SK-N-SH (cell line): ENCODE measurements at regions not wholly inside any gene's neighbourhood (a gene's known extent, or its start where the extent isn't known, plus 50 kb on each side); places are given as distances from the start of the nearest gene placed in this dataset.

Experiments used
- CTCF ChIA-PET: fragments of 300-600, 350-600 bp; formaldehyde crosslinking; extraction: SDS; loops from one replicate; lab custom pipeline; 2021; lab: Yijun Ruan, JAX
- POLR2A ChIA-PET: fragments of 350-600 bp; sonication (Branson Sonifier 250); formaldehyde crosslinking; extraction: SDS; loops from one replicate; lab custom pipeline; 2020; ENCODE audit warnings: antibody characterized with exemption, inconsistent platforms; lab: Yijun Ruan, JAX
- DNase-seq: peaks from one replicate; pipeline ENCODE4 v3.0.0; 2012
- H2AFZ ChIP-seq: fragments of 200-600 bp; sonication (generic); 2 replicates; pipeline ENCODE4 v1.8.1; 2016; ENCODE audit warnings: antibody characterized with exemption, mild to moderate bottlenecking, low read depth
- H3F3A ChIP-seq: fragments of 200-600 bp; sonication (generic); replicated peaks from 2 replicates; pipeline ENCODE3; 2016; ENCODE audit warnings: antibody characterized with exemption, mild to moderate bottlenecking; ENCODE audit not compliant: insufficient read depth
- H3K27ac ChIP-seq, 2 experiments: fragments of 200-500 bp in 1 of 2; fragments of 200-600 bp in 1 of 2; sonication (Bioruptor generic) in 1 of 2; sonication (generic), shearing (Covaris generic) in 1 of 2; 2 replicates each; pipeline versions ENCODE4 v1.5.1 to v1.6.1; 2014 to 2016; ENCODE audit warnings: low read depth in 2 of 2, inconsistent platforms in 1 of 2, low read length in 1 of 2, mild to moderate bottlenecking in 1 of 2, mixed read lengths in 1 of 2
- H3K27me3 ChIP-seq: fragments of 200-600 bp; sonication (generic), shearing (Covaris generic); 2 replicates; pipeline ENCODE4 v1.6.1; 2016; ENCODE audit warnings: mixed run types; ENCODE audit not compliant: insufficient read depth
- H3K36me3 ChIP-seq, 2 experiments: fragments of 200-500 bp in 1 of 2; fragments of 200-600 bp in 1 of 2; sonication (Bioruptor generic) in 1 of 2; sonication (generic) in 1 of 2; replicated peaks in 1 of 2; 2 replicates each; pipeline versions ENCODE3 to v1.5.1; 2014 to 2016; ENCODE audit warnings: low read length in 1 of 2, mild to moderate bottlenecking in 1 of 2; ENCODE audit not compliant: insufficient read depth in 2 of 2, control insufficient read depth in 1 of 2
- H3K4me1 ChIP-seq, 2 experiments: fragments of 200-500 bp in 1 of 2; fragments of 200-600 bp in 1 of 2; sonication (Bioruptor generic) in 1 of 2; sonication (generic), shearing (Covaris generic) in 1 of 2; 2 replicates each; pipeline versions ENCODE4 v1.5.1 to v1.6.1; 2014 to 2016; ENCODE audit warnings: low read depth in 1 of 2, low read length in 1 of 2, mixed run types in 1 of 2; ENCODE audit not compliant: insufficient read depth in 2 of 2, control insufficient read depth in 1 of 2
- H3K4me2 ChIP-seq: fragments of 200-600 bp; sonication (generic), shearing (Covaris generic); 2 replicates; pipeline ENCODE4 v1.6.1; 2017; ENCODE audit warnings: mixed run types
- H3K4me3 ChIP-seq, 2 experiments: fragments of 200-500 bp in 1 of 2; fragments of 200-600 bp in 1 of 2; sonication (Bioruptor generic) in 1 of 2; sonication (generic), shearing (Covaris generic) in 1 of 2; 2 replicates each; pipeline versions ENCODE4 v1.5.1 to v1.8.1; 2014 to 2016; ENCODE audit warnings: low read depth in 2 of 2, inconsistent platforms in 1 of 2, low read length in 1 of 2, mild to moderate bottlenecking in 1 of 2, mixed read lengths in 1 of 2, moderate library complexity in 1 of 2
- H3K79me2 ChIP-seq: fragments of 200-600 bp; sonication (generic); 2 replicates; pipeline ENCODE4 v1.8.1; 2017; ENCODE audit warnings: mild to moderate bottlenecking; ENCODE audit not compliant: insufficient read depth
- H3K9ac ChIP-seq: fragments of 200-600 bp; sonication (generic); 2 replicates; pipeline ENCODE4 v1.6.1; 2017; ENCODE audit warnings: mixed run types
- H3K9me2 ChIP-seq: fragments of 200-600 bp; sonication (generic); 2 replicates; pipeline ENCODE4 v1.6.1; 2017; ENCODE audit warnings: mixed run types
- H3K9me3 ChIP-seq: fragments of 200-600 bp; sonication (generic); 2 replicates; pipeline ENCODE4 v1.6.1; 2017; ENCODE audit warnings: mixed run types, mild to moderate bottlenecking, moderate library complexity
- H4K20me1 ChIP-seq: fragments of 200-600 bp; sonication (generic); 2 replicates; pipeline ENCODE4 v1.6.1; 2017; ENCODE audit warnings: mild to moderate bottlenecking, mixed run types; ENCODE audit not compliant: insufficient read depth
- CHD2 ChIP-seq: fragments of 150-350 bp; IDR thresholded peaks from 2 replicates; pipeline ENCODE4 v1.6.1; 2018; ENCODE audit warnings: low read length; ENCODE audit not compliant: partially characterized antibody
- EZH2phosphoT487 ChIP-seq: fragments of 200-600 bp; sonication (generic); IDR thresholded peaks from 2 replicates; pipeline ENCODE4 v1.6.1; 2017; ENCODE audit warnings: low read depth, mixed run types, mild to moderate bottlenecking, antibody characterized with exemption, moderate library complexity, borderline replicate concordance
- FOXJ3 ChIP-seq: sonication (generic); formaldehyde crosslinking; IDR thresholded peaks from 2 replicates; pipeline ENCODE4 v1.5.1; 2020; ENCODE audit warnings: mild to moderate bottlenecking, missing genetic modification reagents
- MEF2A ChIP-seq: IDR thresholded peaks from 2 replicates; pipeline ENCODE4 v1.4.0; 2012; ENCODE audit warnings: low read depth, borderline replicate concordance
- MXI1 ChIP-seq: IDR thresholded peaks from 2 replicates; pipeline ENCODE4 v1.6.1; 2012; ENCODE audit warnings: mild to moderate bottlenecking, low read depth, low read length, improper control_type of control experiment
- POLR2AphosphoS5 ChIP-seq: IDR thresholded peaks from 2 replicates; pipeline ENCODE4 v1.6.1; 2012; ENCODE audit warnings: low read depth, low read length
- SIN3A ChIP-seq: IDR thresholded peaks from 2 replicates; pipeline ENCODE4 v1.6.1; 2012; ENCODE audit warnings: low read depth, mild to moderate bottlenecking, low read length, moderate library complexity, borderline replicate concordance
- SMC3 ChIP-seq: IDR thresholded peaks from 2 replicates; pipeline ENCODE4 v1.6.1; 2012; ENCODE audit warnings: low read depth, low read length, improper control_type of control experiment
- TAF1 ChIP-seq: IDR thresholded peaks from 2 replicates; pipeline ENCODE4 v1.6.1; 2012; ENCODE audit warnings: low read depth, mild to moderate bottlenecking, low read length, moderate library complexity, borderline replicate concordance
- YY1 ChIP-seq: IDR thresholded peaks from 2 replicates; pipeline ENCODE4 v1.4.0; 2012; ENCODE audit warnings: low read depth, mild to moderate bottlenecking
- WGBS: methylation state at CpG from one replicate; pipeline ENCODE4 v1.1.6; 2017; ENCODE audit warnings: low lambda C conversion rate; 5-methylcytosine and 5-hydroxymethylcytosine counted together
- TF ChIP-seq, protein P1 (sequence below): IDR thresholded peaks from 2 replicates; pipeline ENCODE4; 2012
- TF ChIP-seq, protein P2 (sequence below): fragments of 150-350 bp; IDR thresholded peaks from 2 replicates; pipeline ENCODE4 v1.6.1; 2017; ENCODE audit warnings: antibody characterized with exemption, low read length, low read depth, borderline replicate concordance
- TF ChIP-seq, protein P3 (sequence below): IDR thresholded peaks from 2 replicates; pipeline ENCODE4 v1.4.0; 2012; ENCODE audit warnings: low read depth
- TF ChIP-seq, protein P4 (sequence below): IDR thresholded peaks from 2 replicates; pipeline ENCODE4 v1.4.0; 2012; ENCODE audit warnings: low read depth, borderline replicate concordance
- TF ChIP-seq, protein P5 (sequence below): fragments of 150-350 bp; IDR thresholded peaks from 2 replicates; pipeline ENCODE4 v1.6.1; 2016; ENCODE audit warnings: mild to moderate bottlenecking, low read depth, low read length

DNA sequence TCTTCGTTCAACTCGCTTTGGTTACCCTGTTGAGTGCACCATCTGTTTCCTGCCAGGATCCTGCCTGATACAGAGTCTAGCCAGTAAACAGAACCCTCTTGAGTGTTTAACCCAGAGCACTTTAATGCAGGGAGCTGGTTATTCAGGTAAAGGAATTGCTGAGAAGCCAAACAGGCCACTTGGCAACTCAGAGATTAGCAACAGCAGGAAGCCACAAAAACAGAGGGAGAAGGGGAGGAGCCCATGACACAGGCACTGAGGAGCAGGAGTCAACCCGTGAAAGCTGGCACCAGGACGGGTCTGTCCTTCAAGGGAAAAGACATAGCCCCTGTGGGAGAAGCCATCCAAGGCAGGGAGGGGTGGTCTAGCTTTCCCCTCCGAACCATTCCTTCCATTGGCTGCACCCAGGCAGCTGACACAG lies 641.4 kb downstream of the ZNF674 start:
- H3K9me2 ChIP-seq = no peaks in the 10 kb centered on the region
- H3K4me2 ChIP-seq = no peak overlapping the region
- H3K9ac ChIP-seq = no peak overlapping the region
- no peak for DNase-seq
- ChIA-PET CTCF (no interaction called here), POLR2A (no interaction called here)
- no peaks in the 10 kb centered on the region for H3K36me3 ChIP-seq
- no peaks in the 10 kb centered on the region for H3F3A ChIP-seq
- 16% methylated on average over 4 of the region's 5 CpGs for WGBS
- 0 out of 2 replicates have a peak overlapping the region, but pooled peaks have one; percentile 31 for H2AFZ ChIP-seq
- H3K27me3 ChIP-seq = peaks cover 59% of the 10 kb centered on the region; the same call in 1 of the 2 replicates
- no peak for TF ChIP-seq SMC3
- TF ChIP-seq, protein P1, sequence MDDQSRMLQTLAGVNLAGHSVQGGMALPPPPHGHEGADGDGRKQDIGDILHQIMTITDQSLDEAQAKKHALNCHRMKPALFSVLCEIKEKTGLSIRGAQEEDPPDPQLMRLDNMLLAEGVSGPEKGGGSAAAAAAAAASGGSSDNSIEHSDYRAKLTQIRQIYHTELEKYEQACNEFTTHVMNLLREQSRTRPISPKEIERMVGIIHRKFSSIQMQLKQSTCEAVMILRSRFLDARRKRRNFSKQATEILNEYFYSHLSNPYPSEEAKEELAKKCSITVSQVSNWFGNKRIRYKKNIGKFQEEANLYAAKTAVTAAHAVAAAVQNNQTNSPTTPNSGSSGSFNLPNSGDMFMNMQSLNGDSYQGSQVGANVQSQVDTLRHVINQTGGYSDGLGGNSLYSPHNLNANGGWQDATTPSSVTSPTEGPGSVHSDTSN = no peak
- no peak for TF ChIP-seq MXI1
- TF ChIP-seq FOXJ3 (CRISPR knock-in tag) = no peak
- no peak for TF ChIP-seq EZH2phosphoT487
- no peak for TF ChIP-seq SIN3A
- TF ChIP-seq CHD2 = no peak
- TF ChIP-seq, protein P2, sequence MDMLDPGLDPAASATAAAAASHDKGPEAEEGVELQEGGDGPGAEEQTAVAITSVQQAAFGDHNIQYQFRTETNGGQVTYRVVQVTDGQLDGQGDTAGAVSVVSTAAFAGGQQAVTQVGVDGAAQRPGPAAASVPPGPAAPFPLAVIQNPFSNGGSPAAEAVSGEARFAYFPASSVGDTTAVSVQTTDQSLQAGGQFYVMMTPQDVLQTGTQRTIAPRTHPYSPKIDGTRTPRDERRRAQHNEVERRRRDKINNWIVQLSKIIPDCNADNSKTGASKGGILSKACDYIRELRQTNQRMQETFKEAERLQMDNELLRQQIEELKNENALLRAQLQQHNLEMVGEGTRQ = no peak
- TF ChIP-seq MEF2A = no peak
- no peak for TF ChIP-seq YY1
- TF ChIP-seq, protein P3, sequence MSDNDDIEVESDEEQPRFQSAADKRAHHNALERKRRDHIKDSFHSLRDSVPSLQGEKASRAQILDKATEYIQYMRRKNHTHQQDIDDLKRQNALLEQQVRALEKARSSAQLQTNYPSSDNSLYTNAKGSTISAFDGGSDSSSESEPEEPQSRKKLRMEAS = no peak
- TF ChIP-seq, protein P4, sequence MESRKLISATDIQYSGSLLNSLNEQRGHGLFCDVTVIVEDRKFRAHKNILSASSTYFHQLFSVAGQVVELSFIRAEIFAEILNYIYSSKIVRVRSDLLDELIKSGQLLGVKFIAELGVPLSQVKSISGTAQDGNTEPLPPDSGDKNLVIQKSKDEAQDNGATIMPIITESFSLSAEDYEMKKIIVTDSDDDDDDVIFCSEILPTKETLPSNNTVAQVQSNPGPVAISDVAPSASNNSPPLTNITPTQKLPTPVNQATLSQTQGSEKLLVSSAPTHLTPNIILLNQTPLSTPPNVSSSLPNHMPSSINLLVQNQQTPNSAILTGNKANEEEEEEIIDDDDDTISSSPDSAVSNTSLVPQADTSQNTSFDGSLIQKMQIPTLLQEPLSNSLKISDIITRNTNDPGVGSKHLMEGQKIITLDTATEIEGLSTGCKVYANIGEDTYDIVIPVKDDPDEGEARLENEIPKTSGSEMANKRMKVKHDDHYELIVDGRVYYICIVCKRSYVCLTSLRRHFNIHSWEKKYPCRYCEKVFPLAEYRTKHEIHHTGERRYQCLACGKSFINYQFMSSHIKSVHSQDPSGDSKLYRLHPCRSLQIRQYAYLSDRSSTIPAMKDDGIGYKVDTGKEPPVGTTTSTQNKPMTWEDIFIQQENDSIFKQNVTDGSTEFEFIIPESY = no peak
- TF ChIP-seq, protein P5, sequence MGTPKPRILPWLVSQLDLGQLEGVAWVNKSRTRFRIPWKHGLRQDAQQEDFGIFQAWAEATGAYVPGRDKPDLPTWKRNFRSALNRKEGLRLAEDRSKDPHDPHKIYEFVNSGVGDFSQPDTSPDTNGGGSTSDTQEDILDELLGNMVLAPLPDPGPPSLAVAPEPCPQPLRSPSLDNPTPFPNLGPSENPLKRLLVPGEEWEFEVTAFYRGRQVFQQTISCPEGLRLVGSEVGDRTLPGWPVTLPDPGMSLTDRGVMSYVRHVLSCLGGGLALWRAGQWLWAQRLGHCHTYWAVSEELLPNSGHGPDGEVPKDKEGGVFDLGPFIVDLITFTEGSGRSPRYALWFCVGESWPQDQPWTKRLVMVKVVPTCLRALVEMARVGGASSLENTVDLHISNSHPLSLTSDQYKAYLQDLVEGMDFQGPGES = no peak
- no peak for TF ChIP-seq TAF1
- no peak for TF ChIP-seq POLR2AphosphoS5
- H3K4me1 ChIP-seq = no peaks in the 10 kb centered on the region; a peak in 1 of 4 replicates
- no peaks in the 10 kb centered on the region for H3K79me2 ChIP-seq
- no peaks in the 10 kb centered on the region for H3K9me3 ChIP-seq
- H3K27ac ChIP-seq = no peak overlapping the region
- H3K4me3 ChIP-seq = no peak overlapping the region
- H4K20me1 ChIP-seq = no peaks in the 10 kb centered on the region
